Suppressor macrophage (primary cell): ENCODE measurements at regions not wholly inside any gene's neighbourhood (a gene's known extent, or its start where the extent isn't known, plus 50 kb on each side); places are given as distances from the start of the nearest gene placed in this dataset.

ENCODE experiments used
- DNase-seq, 4 experiments: peaks; one replicate each; pipeline ENCODE4 v3.0.0-alpha.2; 2020 to 2022

- DNase-seq = no peak
Observed at GRCh38 chr3:124558991-124559845, 171.0 kb upstream of the UMPS start.

- DNase-seq = peak; percentile 75 to 82 (median 80)
Observed at GRCh38 chr3:124559846-124560574, 170.2 kb upstream of the UMPS start.

GRCh38 chr3:124560666-124561215, 169.5 kb upstream of the UMPS start:
- no peak for DNase-seq

- no peak for DNase-seq
Observed at GRCh38 chr3:124562769-124563168, 167.5 kb upstream of the UMPS start.

- no peak for DNase-seq
Observed at GRCh38 chr3:124563376-124563775, 166.9 kb upstream of the UMPS start.

GRCh38 chr3:124565013-124565412, 165.2 kb upstream of the UMPS start:
- DNase-seq = peak; percentile 73 to 82 (median 76)

GRCh38 chr3:124565551-124565950, 164.7 kb upstream of the UMPS start:
- no peak for DNase-seq

GRCh38 chr3:124566701-124567100, 163.6 kb upstream of the UMPS start:
- DNase-seq = no peak

GRCh38 chr3:124567179-124567578, 163.1 kb upstream of the UMPS start:
- DNase-seq = no peak

GRCh38 chr3:124569761-124570160, 160.5 kb upstream of the UMPS start:
- DNase-seq = no peak

- no peak for DNase-seq
Observed at GRCh38 chr3:124570232-124570631, 160.0 kb upstream of the UMPS start.

GRCh38 chr3:124572851-124573405, 157.3 kb upstream of the UMPS start:
- no peak for DNase-seq

- DNase-seq = no peak
Observed at GRCh38 chr3:124574012-124574411, 156.2 kb upstream of the UMPS start.

GRCh38 chr3:124576565-124577493, 153.4 kb upstream of the UMPS start:
- DNase-seq = no peak

- no peak for DNase-seq
Observed at GRCh38 chr3:124577494-124578167, 152.6 kb upstream of the UMPS start.

- no peak for DNase-seq
Observed at GRCh38 chr3:124579641-124580040, 150.6 kb upstream of the UMPS start.

- DNase-seq = no peak
Observed at GRCh38 chr3:124582196-124582595, 148.1 kb upstream of the UMPS start.

- peak; percentile 17 to 60 (median 40) for DNase-seq
Observed at GRCh38 chr3:124582621-124583395, 147.4 kb upstream of the UMPS start.

- DNase-seq = no peak
Observed at GRCh38 chr3:124584245-124584551, 146.1 kb upstream of the UMPS start.

GRCh38 chr3:124584552-124585391, 145.5 kb upstream of the UMPS start:
- peak in 1 of 4 experiments; percentile 5 for DNase-seq
